ENCODE measurements at regions not wholly inside any gene's neighbourhood (a gene's known extent, or its start where the extent isn't known, plus 50 kb on each side); places are given as distances from the start of the nearest gene placed in this dataset.

DNA sequence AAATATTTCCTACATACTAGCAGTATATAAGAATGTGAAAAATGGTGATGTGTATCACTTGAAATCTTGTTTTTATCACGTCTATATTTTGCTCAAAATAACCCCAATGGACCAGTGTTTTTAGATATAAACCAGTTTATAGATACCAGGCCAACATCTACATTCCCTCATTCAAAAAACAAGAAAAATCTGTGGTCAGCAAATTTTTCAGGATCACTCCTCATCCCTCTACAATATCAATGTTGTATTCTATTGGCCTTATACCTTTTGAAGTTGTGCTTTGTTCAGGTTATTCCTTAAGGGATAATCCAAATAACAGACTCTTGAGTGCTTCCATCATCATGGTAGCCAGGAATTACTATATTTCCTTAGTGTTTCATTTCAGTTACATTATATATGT lies 332.9 kb upstream of the ARRDC4 start:
- no peak for DNase-seq (ENCODE audit: low read depth)

DNA sequence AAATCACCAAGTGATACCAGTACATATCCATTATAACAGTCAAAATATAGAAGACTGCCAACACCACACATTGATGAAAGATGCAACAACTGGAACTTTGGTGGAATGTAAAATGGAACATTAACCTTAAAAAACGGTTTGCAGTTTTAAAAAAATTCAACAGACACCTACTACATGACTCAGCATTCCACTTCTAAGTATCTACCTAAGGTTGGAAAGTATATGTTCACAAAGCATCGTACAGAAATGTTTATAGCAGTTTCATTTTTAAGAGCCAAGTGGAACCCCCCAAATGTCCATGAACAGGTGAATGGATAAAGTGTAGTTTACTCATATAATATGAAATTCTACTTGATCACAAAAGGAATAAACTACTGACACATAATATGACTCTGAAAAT lies 314.7 kb upstream of the ARRDC4 start:
- DNase-seq (ENCODE audit: low read depth) = no peak

DNA sequence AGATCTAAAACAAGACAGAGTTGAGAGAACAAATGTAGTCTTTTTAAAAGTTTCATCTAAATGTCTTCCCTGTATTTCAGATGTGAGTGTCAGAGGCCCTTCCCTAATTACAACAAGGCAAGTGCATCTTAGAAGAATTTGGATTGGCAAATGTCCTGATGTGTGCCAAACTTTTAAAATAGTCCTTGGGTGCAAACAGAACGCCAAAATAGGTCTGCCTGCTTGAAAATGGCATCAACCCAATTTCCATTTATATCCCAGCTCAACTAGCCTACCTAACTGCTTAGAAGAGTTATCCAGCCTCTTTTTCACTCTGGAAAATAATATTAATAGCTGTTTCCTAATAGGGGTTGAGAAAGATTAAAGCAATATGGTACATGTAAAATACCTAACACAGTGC lies 311.8 kb upstream of the ARRDC4 start:
- DNase-seq (ENCODE audit: low read depth) = no peak

- DNase-seq (ENCODE audit: low read depth) = no peak
Observed at GRCh38 chr15:97652041-97652440, 308.5 kb upstream of the ARRDC4 start.

DNA sequence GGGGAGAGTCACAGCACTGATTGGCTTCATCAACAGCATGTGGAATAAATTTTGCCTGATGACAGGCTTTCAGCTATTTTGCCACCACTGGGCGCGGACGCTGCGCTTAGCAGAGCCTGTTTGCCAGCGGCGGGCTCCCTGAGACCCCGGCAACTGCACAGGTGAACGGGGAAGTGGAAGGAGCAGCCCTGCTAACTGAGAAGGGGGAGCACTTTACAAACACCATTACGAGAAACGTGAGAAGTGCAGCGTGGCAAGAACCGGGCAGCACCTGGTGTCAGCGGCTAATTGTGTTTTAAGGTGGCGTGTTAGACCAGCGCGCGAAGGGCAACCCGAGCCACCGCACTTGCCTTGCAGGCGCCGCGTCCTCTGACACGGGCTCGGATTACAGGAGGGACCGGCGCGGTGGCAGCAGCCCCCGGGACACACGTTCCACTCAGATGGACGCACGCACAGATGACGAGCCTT lies 307.8 kb upstream of the ARRDC4 start:
- no peak for DNase-seq (ENCODE audit: low read depth)

DNA sequence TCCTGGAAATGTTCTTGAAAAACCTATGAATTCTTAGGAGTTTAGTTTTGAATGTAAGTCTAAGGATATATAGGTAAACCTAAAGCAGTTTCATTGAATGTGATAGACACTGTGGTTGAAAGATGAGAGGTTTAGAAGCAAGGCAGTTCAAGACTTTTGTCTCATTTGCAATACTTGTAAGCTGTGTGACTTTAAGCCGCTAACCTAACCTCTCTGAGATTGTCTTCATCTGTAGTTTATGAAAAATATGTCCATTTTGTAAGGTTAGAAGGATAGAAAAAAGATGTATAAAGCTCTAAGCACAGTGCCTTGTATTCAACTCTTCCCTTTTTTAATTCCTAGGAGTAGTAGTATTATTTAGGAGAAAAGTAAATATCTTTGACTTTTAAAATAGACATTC lies 306.6 kb upstream of the ARRDC4 start:
- DNase-seq (ENCODE audit: low read depth) = no peak

DNA sequence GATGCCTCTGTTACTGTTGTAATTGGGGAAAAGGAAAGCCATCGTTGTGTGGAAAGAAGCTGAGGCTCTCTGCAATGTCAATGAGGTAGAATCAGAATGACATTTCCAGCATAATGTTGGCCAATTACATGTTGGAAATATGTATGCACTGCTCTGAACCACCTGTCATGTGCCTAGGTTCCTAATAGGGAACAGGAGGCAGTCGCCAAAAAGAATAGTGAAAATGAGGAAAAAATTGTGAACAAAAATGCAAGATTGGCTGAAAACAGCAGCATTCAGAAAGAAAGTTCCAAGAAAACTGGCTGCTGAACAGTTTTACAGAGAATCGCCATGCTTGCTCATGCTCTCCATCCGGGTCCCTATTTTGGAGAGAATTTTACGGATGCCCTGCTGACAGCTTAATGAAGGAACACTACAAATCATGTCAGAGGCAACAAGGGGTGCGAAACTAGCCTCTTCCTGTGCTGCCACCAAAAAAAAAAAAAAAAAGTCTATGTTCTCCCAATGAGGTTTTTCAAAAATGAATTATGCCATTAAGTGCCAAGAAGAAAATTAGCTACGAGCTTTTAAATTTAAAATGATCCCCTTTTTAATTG lies 305.9 kb upstream of the ARRDC4 start:
- DNase-seq (ENCODE audit: low read depth) = no peak

- DNase-seq (ENCODE audit: low read depth) = no peak
Observed at GRCh38 chr15:97661796-97662195, 298.7 kb upstream of the ARRDC4 start.

GRCh38 chr15:97672586-97672985 lies 287.9 kb upstream of the ARRDC4 start:
- no peak for DNase-seq (ENCODE audit: low read depth)

GRCh38 chr15:97678656-97679055 lies 281.8 kb upstream of the ARRDC4 start:
- no peak for DNase-seq (ENCODE audit: low read depth)

DNA sequence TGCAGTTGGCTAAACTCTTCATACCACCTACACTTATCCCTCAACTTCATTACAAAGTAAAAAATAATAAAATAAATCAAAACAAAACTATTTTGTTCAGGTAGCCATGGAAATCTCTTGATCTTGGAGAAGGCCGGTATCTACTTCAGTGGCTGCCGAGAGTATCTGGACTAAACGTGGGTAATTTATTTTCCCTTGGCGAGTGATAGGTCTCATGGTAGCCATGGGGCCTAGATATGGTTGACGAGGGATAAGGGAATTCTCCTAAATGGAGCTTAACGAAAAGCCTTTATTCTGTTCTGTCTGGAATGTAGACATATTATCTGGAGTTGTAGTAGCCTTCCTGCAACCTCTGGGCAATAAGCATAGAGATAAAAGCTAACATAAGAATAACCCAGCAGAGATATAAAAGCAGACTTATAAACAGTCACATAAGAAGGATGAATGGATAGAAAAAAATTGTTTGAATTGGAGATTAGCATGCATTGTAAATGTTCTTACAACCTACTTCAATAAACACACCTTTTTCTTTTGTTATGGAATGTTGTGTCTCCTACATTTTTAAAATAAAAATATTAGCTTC lies 281.3 kb upstream of the ARRDC4 start:
- no peak for DNase-seq (ENCODE audit: low read depth)

DNA sequence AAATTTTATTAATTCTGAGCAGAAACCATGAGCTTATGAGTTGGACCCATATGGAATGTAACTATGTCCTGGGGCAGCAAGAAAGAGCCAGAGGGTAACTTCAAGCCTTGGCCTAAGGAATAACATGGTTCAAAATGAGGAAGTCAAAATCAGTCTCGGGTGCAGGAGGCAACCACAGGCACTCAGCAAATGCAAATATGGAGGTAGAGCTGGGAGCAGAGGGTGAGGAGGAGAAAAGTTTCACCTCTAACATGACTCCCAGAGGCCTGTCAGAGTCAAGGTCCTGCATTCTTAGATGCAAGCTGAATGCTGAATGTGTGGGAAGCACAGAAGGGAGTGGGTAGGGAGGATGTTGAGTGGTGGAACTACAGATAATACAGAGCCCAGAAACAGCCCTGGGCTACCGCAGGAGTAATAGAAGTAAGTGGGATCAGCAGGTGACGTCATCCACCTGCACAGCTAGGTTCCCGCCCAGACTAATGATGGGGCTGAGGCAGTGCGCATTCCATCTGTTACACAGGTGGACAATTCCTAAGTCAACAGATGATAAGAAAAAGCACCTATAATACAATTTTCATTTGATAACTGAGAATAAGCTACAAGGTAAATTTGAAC lies 279.8 kb upstream of the ARRDC4 start:
- no peak for DNase-seq (ENCODE audit: low read depth)

DNA sequence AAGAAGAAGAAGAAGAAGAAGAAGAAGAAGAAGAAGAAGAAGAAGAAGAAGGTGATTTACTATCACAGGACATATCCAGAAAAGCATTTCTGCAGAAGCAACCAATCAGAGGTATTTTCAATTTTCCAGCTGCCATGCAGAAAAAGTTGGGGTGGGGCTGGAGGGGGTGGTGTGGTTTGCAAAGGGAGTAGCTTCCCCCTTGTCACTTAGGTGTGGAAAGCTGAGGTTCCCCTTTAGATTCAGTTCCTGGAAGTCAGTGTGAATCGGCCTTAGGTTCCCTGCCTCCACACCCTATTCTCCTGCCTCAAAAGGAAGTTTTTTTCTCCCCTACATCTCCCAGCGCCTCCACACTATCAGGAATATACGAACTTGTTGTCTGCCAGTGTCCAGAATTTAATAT lies 276.7 kb upstream of the ARRDC4 start:
- DNase-seq (ENCODE audit: low read depth) = no peak

GRCh38 chr15:97684249-97684648 lies 276.3 kb upstream of the ARRDC4 start:
- no peak for DNase-seq (ENCODE audit: low read depth)

- no peak for DNase-seq (ENCODE audit: low read depth)
Observed at GRCh38 chr15:97686324-97686723, 274.2 kb upstream of the ARRDC4 start.

DNA sequence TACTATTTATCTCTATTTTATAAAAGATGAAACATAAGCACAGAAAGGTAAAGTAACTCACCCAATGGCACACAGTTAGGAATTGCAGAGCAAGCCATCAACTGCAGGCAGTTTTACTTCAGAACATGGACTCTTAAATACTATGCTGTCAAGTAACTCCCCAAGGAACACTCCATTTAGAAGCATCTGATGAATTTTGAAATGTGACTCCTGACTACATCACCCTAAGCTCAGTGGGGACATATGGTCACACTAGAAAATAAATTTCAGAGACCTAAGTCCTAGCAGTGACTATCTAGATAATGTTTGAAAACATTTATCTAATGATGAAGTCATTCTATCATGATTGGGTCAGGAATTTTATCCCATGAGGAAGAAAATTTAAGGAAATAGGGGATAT lies 272.8 kb upstream of the ARRDC4 start:
- no peak for DNase-seq (ENCODE audit: low read depth)

DNA sequence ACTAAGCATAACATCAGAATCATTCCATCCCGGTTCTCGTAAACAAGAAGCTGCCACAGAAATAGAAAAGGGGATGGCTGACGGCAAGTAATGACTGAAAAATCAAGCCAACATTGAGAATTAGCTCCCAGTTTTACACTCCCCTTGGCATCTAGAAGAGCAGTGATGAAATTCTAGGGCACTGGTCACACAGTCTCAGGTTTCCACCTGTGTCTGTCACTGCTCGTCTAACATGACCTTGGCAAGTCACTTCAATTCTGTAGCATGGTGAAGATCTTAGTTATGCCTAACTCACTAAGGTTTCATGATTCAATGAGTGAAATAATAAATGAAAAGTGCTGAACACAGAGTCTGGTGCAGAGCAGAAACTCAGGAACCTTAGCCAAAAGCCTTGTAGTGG lies 272.3 kb upstream of the ARRDC4 start:
- no peak for DNase-seq (ENCODE audit: low read depth)

DNA sequence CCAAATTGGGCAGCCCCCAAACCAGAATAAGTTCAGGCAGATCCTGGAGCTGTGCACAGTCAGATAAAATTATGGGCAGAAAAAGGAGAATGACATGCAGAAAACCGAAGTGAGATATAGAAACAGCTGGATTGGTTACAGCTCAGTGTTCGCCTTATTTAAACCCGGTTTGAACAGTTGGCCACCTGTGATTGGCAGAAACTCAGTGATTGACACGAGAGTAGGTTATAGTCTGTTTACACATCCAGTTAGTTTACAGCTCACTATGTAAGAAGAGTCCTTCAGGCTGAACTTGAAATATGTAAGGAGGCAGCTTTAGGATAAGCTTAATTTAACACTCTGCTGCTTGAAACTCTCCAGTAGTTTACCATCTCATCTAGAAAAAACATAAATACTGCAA lies 271.6 kb upstream of the ARRDC4 start:
- DNase-seq (ENCODE audit: low read depth) = no peak

DNA sequence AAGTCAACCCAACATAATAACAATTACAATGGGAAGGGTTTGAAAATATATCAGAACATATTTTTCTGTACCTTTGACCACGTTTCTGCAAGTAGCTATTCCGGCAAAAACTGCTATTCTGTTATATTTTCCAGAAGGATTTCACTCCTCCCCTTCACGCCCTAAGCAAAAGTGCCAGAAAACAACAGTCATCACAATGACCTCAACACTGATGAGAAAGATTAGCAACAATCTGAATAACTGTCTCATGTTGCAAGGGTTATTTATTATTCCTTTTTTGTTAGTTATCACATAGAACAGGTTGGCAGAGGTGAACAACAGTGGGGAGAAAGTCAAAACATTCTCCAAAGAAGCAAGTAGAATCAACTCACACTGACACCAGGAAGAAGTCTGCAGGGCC lies 269.4 kb upstream of the ARRDC4 start:
- no peak for DNase-seq (ENCODE audit: low read depth)

DNA sequence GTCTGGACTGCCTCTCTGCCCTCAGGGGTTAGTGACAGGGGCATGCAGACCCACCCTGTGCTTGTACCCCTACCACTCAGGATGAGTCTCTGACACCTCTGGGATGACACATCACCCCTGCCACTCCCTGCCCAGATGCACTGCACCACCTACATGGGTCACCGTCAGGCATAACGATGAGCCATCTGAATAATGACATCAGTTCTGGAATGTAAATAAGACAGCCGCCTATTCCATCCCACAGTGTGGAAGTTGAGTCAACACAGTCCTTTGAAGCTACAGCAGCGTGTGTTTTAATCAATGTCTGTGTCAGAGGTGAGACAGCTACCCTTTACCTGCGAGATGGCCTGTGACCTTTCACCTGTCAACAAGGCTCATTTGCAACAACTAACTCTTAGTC lies 268.7 kb upstream of the ARRDC4 start:
- no peak for DNase-seq (ENCODE audit: low read depth)

DNA sequence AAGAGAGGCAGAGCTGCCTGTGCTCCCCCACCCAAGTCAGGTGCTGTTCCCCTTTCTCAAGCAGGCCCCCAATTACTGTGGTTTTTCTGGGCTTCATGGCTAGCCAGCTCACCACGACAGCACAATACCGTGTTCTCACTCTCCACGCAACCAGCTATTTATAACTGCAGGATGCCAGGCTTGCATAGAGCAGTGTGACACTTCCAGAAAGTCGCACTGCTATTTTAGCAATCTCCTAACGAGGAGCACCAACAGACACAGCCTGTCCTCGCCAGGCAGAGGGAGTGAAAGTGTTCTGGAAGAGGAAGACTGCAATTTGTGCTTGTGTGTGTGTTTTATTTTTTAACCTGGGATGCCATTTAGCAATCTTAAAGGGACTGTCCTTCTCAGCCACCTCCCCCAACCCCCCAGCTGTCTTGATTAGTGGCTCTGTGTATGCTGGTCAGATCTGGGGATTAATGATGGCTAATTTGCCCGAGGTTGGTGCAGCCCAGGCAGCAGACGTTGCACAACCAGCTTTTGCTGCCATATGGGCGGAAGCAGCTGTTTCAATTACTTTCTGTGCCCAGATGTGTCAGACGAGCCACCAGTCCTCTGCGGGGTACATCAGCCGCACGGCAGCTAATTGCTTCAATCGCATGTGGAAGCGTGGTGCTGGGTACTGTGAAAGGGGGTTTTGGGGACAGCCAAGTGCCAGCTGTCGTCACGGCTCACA lies 268.0 kb upstream of the ARRDC4 start:
- no peak for DNase-seq (ENCODE audit: low read depth)

- no peak for DNase-seq (ENCODE audit: low read depth)
Observed at GRCh38 chr15:97694456-97694855, 266.0 kb upstream of the ARRDC4 start.

DNA sequence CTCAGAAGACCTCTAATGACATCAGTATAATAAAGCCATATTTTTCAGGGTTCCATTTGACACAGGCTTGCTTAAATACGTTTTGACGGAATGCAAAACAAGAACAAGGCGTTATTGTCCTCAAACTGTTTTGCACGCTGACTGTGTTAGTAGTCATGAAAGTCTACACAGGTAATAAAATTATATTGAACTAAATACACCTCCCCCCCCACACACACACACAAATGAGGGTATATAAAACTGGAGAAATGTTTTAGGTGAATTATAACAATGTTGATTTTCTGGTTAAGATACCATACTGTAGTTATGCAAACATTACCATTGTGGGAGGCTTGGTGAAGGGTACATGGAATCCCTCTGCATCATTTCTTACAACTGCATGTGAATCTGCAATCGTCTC lies 257.1 kb upstream of the ARRDC4 start:
- no peak for DNase-seq (ENCODE audit: low read depth)
